Skin of body (tissue), 1 donor: ENCODE measurements at regions not wholly inside any gene's neighbourhood (a gene's known extent, or its start where the extent isn't known, plus 50 kb on each side); places are given as distances from the start of the nearest gene placed in this dataset.
"Not testable (repeated sequence)": the region's sequence is repeated elsewhere in the genome, so short reads cannot be mapped to it uniquely, and the experiment has no call there.

Experiments used
- DNase-seq: peaks from one replicate; lab custom pipeline; 2025; lab: John Stamatoyannopoulos, UW

- no peak for DNase-seq
Measured at GRCh38 chr5:125044491-125045282, 298.2 kb upstream of the ZNF608 start.

- no peak for DNase-seq
Measured at GRCh38 chr5:125045646-125046045, 299.2 kb upstream of the ZNF608 start.

GRCh38 chr5:125046838-125047237 lies 300.4 kb upstream of the ZNF608 start:
- no peak for DNase-seq

- no peak for DNase-seq
Measured at GRCh38 chr5:125047871-125048270, 301.4 kb upstream of the ZNF608 start.

GRCh38 chr5:125049721-125050702 lies 303.6 kb upstream of the ZNF608 start:
- DNase-seq: no peak

GRCh38 chr5:125050926-125051325 lies 304.5 kb upstream of the ZNF608 start:
- no peak for DNase-seq

GRCh38 chr5:125052584-125052983 lies 306.1 kb upstream of the ZNF608 start:
- no peak for DNase-seq

- DNase-seq: no peak
Measured at GRCh38 chr5:125053179-125053578, 306.7 kb upstream of the ZNF608 start.

- DNase-seq: no peak
Measured at GRCh38 chr5:125054146-125054545, 307.7 kb upstream of the ZNF608 start.

GRCh38 chr5:125056671-125057485 lies 310.4 kb upstream of the ZNF608 start:
- no peak for DNase-seq

GRCh38 chr5:125057912-125058826 lies 311.7 kb upstream of the ZNF608 start:
- DNase-seq: peak; percentile 87

- DNase-seq: no peak
Measured at GRCh38 chr5:125059255-125060002, 313.0 kb upstream of the ZNF608 start.

- DNase-seq: no peak
Measured at GRCh38 chr5:125061726-125062125, 315.3 kb upstream of the ZNF608 start.

- DNase-seq: no peak
Measured at GRCh38 chr5:125064621-125065438, 318.4 kb upstream of the ZNF608 start.

- DNase-seq: no peak
Measured at GRCh38 chr5:125065741-125066140, 319.3 kb upstream of the ZNF608 start.

- peak; percentile 74 for DNase-seq
Measured at GRCh38 chr5:125070961-125071360, 324.5 kb upstream of the ZNF608 start.

- DNase-seq: no peak
Measured at GRCh38 chr5:125073090-125073489, 326.7 kb upstream of the ZNF608 start.

- no peak for DNase-seq
Measured at GRCh38 chr5:125075567-125075966, 329.1 kb upstream of the ZNF608 start.

GRCh38 chr5:125079028-125079427 lies 332.6 kb upstream of the ZNF608 start:
- not testable (repeated sequence) for DNase-seq
